DOHH2 (cell line): ENCODE measurements at regions not wholly inside any gene's neighbourhood (a gene's known extent, or its start where the extent isn't known, plus 50 kb on each side); places are given as distances from the start of the nearest gene placed in this dataset.

Source experiments
- CTCF ChIP-seq: fragments of 200-600 bp; sonication (generic); IDR thresholded peaks from one replicate; pipeline ENCODE4 v1.5.1; 2014; ENCODE audit warnings: antibody characterized with exemption, mild to moderate bottlenecking, low read depth, low read length; ENCODE audit not compliant: poor library complexity, severe bottlenecking
- EZH2phosphoT487 ChIP-seq: fragments of 200-600 bp; sonication (generic); IDR thresholded peaks from 2 replicates; pipeline ENCODE4 v1.6.1; 2017; ENCODE audit warnings: borderline replicate concordance, mild to moderate bottlenecking, antibody characterized with exemption, low read length, moderate library complexity, mixed read lengths

- TF ChIP-seq CTCF, result no peak
- no peak for TF ChIP-seq EZH2phosphoT487
These were observed 801.2 kb downstream of the PDCD6IP start for GRCh38 chr3:34599595-34599994.
